GM10266 (cell line): ENCODE measurements at regions not wholly inside any gene's neighbourhood (a gene's known extent, or its start where the extent isn't known, plus 50 kb on each side); places are given as distances from the start of the nearest gene placed in this dataset.

ENCODE experiments used
- DNase-seq: peaks from one replicate; pipeline ENCODE4 v3.0.0; 2012; ENCODE audit errors: extremely low spot score
- CTCF ChIP-seq: IDR thresholded peaks from 2 replicates; pipeline ENCODE4 v1.5.1; 2012; ENCODE audit warnings: mild to moderate bottlenecking, low read depth; ENCODE audit not compliant: control insufficient read depth, insufficient read depth; ENCODE audit errors: missing control alignments

DNA sequence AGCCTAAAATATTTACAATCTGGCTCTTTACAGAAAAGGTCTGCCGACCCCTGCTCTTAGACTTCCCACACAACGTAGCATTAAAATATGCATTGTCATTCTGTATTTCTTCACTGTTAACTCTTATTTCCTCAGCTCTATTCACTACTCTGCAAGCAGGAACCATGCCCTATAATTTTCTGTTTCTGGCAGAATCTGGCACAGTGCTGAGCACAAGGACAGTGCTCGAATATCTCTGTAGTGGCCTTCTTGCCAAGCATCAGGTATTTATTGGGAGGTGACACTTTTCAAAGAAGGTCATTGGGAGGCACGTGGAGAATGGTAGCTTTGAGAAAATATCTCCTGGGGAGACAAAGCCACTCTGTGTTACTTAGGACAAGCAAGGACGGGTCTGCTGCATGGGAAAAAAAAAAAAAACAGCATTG, 77.9 kb downstream of the PSMG1 start:
- DNase-seq, result no peak
- no peak for TF ChIP-seq CTCF

DNA sequence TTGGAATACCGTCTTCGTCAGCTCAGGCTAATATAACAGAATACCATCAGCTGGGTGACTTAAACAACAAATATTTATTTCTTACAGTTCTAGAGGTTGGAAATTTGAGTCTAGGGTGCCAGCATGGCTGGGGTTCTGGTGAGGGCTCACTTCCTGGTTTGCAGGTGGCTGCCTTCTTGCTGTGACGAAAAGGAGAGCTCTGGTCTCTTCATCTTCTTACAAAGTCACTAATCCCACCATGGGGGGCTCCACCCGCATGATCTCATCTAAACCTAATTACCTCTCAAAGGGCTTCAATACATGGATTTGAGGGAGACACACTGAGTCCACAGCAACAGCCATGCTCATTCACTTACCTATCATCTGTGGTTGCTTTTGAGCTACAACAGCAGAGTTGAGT, 78.3 kb downstream of the PSMG1 start:
- DNase-seq, result no peak
- no peak for TF ChIP-seq CTCF

- no peak for TF ChIP-seq CTCF
- DNase-seq, result no peak
Observed at GRCh38 chr21:39103689-39104088, 79.6 kb downstream of the PSMG1 start.

DNA sequence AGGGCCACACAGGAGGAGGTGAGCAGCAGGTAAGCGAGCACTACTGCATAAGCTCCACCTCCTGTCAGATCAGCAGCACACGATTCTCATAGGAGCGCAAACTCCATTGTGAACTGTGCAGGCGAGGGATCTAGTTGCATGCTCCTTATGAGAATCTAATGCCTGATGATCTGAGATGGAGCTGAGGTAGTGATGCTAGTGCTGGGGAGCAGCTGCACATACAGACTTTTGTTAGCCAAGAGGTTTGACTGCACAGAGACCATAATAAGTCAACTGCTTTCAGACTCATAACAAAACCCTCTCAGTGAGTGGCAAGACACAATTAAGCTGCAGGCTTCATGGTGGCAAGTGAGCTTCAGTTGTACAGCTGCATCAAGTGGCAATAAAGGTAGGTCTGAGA, 83.4 kb downstream of the PSMG1 start:
- DNase-seq, result no peak
- TF ChIP-seq CTCF, result no peak

DNA sequence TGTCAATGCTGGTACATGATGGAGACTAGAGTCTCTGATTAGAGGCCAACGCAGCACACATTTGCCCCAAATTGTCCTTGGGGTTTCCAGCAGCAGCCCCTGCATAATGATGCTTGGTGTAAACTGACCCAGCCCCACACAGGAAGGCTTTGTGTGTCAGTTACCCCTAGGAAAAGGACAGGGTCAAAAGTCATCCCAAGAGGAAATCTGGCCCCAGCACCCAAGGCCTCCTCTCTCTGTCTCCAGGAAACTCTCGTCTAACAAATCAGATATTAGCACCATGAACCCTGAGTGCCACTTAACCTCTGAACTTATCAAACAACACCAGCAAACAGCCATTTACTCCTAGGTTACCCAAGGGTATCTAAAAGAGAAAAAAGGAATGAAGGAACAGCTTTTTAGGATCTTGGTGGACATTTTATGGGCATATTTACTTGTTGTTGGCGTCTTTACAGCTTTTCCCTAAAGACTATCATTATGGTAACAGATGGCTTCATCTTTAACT, 84.5 kb downstream of the PSMG1 start:
- DNase-seq, result no peak
- TF ChIP-seq CTCF, result no peak

- DNase-seq, result no peak
- no peak for TF ChIP-seq CTCF
Observed at GRCh38 chr21:39097981-39098380, 85.3 kb downstream of the PSMG1 start.

DNA sequence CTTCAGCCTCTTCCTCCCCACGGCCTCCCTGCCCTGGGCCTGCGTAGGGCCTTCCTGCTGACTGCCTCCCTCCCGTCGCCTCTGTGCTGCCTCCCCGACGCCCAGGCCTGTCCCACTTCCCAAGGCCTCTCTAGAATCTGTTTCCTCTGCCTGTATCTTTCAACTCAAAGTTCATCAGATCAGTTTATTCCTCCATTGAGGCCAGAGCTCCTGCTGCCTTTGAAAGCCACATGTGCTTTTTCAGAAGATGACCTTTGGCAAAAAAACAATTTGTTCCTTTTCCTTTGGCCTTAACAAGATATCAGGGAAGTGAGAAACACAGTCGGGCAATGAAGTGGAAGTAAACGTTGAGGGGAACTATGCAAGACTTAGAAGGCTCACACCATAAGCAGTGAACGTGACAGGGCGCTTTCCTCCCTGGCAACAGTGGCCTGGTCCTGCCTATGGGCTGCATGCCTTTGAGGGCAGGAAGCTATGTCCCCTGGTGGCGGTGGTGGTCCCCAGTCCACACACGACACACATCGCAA, 85.9 kb downstream of the PSMG1 start:
- no peak for TF ChIP-seq CTCF
- no peak for DNase-seq
